Gastrocnemius medialis (tissue), 4 donors: ENCODE measurements at regions not wholly inside any gene's neighbourhood (a gene's known extent, or its start where the extent isn't known, plus 50 kb on each side); places are given as distances from the start of the nearest gene placed in this dataset.

Source experiments
- ATAC-seq, 2 donors: fragments of 150-250 bp; one replicate each; pipeline ENCODE4 v1.9.1; 2016
- DNase-seq, 2 donors: peaks; one replicate each; pipeline ENCODE4 v3.0.0-alpha.2; 2019
- H3K27ac ChIP-seq, 4 donors: fragments of 200-600 bp; sonication (generic); 1 replicate in 1 of 4; 2 replicates in 3 of 4; pipeline ENCODE4 v1.5.1; 2016 to 2018; ENCODE audit warnings: mild to moderate bottlenecking in 2 of 4, moderate library complexity in 1 of 4
- H3K27me3 ChIP-seq, 3 donors: fragments of 200-600 bp; sonication (generic) in 2 of 3; 1 replicate in 1 of 3; 2 replicates in 2 of 3; pipeline versions ENCODE4 v1.5.1 to v1.6.0; 2016 to 2019; ENCODE audit warnings: mild to moderate bottlenecking in 1 of 3, moderate library complexity in 1 of 3
- H3K36me3 ChIP-seq, 2 donors: fragments of 200-600 bp; sonication (generic) in 1 of 2; one replicate each; pipeline ENCODE4 v1.5.1; 2017 to 2018
- H3K4me1 ChIP-seq, 2 donors: fragments of 200-600 bp; sonication (generic) in 1 of 2; one replicate each; pipeline ENCODE4 v1.5.1; 2016 to 2017; ENCODE audit warnings: mild to moderate bottlenecking in 2 of 2
- H3K4me3 ChIP-seq, 4 donors: fragments of 200-600 bp; sonication (generic) in 3 of 4; 1 replicate in 1 of 4; 2 replicates in 3 of 4; pipeline ENCODE4 v1.5.1; 2016 to 2019; ENCODE audit warnings: mild to moderate bottlenecking in 2 of 4
- H3K9me3 ChIP-seq, 3 donors: fragments of 200-600 bp; sonication (generic) in 2 of 3; 1 replicate in 1 of 3; 2 replicates in 2 of 3; pipeline ENCODE4 v1.5.1; 2016 to 2019
- CTCF ChIP-seq, 5 experiments: fragments of 450-650 bp in 3 of 5; fragments of 200-600 bp in 2 of 5; sonication (generic) in 2 of 5; IDR thresholded peaks in 4 of 5; conservative IDR thresholded peaks in 1 of 5; 1 replicate in 4 of 5; 2 replicates in 1 of 5; pipeline ENCODE4 v1.5.1; 2016 to 2019; ENCODE audit warnings: antibody characterized with exemption in 5 of 5, mild to moderate bottlenecking in 3 of 5, moderate library complexity in 3 of 5
- POLR2A ChIP-seq, 2 donors: fragments of 450-650 bp; IDR thresholded peaks; one replicate each; pipeline ENCODE4 v1.6.1; 2017; ENCODE audit warnings: antibody characterized with exemption in 2 of 2, mild to moderate bottlenecking in 2 of 2, moderate library complexity in 2 of 2
- in situ Hi-C, 4 donors: fragments of 200-750 bp; cut with MboI; loops; one replicate each; pipeline versions ENCODE4 v1.15.0 to v1.8.0; 2017; ENCODE audit warnings: low sequenced_read_pairs in 4 of 4
- intact Hi-C: fragments of 100-400 bp; cut with DNase I; formaldehyde crosslinking; loops from one replicate; pipeline ENCODE4 v1.15.1; 2023; ENCODE audit warnings: low total_unique reads

DNA sequence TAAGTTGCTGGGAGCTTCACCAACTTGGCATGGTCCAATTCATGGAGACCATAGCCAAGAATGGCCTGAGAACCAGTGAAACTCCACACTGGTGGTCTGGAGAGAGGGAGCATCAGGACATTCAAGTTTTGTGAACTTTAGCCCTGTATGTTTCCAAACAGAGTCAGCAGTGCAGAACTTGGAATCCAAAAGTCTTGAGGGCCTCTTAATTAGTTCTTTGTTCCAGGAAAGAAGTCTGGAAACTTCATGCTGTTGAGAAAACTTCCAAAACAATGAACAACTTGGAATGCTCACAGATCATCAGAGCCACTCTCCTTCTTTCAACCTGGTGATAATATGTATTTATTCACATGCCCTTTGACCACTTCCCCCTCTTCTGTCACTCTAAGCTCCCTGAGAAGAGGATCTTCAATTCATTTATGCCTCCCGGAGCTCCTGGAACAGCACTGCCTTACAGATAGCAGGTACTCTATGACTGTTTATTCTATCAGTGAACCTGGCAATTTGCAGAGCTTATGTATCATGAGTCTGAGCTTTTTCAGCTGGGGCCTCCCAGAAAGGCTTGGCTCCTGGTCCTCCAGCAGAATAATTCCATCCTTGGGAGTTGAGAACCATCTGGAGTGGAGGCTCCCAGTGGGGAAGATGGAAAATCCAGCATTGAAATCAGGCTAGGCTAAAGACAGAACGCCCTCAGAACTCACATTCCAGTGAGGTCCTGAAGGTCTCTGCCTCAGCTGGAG, 191.4 kb downstream of the KTN1 start:
- Histone ChIP-seq H3K9me3 (no peaks in the 10 kb centered on the region), H3K4me3 (no peak overlapping the region), H3K36me3 (no peaks in the 10 kb centered on the region), H3K4me1 (peaks cover 3 to 4% of the 10 kb centered on the region in 2 donors), H3K27ac (no peak overlapping the region), H3K27me3 (no peaks in the 10 kb centered on the region)
- DNase-seq (no peak), ATAC-seq (no peak)
- in situ Hi-C loops: no loop called here
- intact Hi-C loops: no loop called here
- no peak for TF ChIP-seq POLR2A (IDR thresholded peaks at IDR 0.05)
- no peak for TF ChIP-seq CTCF (IDR thresholded peaks at IDR 0.05 in 4 of 5, conservative IDR thresholded peaks at IDR 0.05 in 1 of 5)

DNA sequence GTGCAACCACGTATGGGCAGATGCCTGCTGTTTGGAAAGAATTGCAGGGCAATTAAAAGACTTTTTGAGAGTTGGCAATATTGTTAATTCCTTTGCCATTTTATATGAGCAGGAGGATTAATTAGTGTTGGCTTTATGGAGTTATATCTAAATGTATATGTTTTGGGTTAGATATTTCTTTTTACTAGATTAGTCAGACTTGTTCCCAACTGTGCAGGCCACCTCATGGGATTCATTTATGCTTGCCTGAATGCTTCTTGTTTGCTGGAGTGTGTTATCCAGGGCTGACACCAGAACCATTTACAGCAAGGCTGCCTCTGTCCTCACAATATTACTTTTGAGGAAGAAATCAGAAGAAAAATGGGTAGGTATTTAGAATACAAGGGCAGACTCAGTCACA, 192.5 kb downstream of the KTN1 start:
- Histone ChIP-seq H3K4me1 (peaks cover 3 to 4% of the 10 kb centered on the region in 2 donors), H3K4me3 (no peak overlapping the region), H3K27ac (no peak overlapping the region), H3K9me3 (no peaks in the 10 kb centered on the region), H3K36me3 (no peaks in the 10 kb centered on the region), H3K27me3 (no peaks in the 10 kb centered on the region)
- no peak for DNase-seq
- no peak for ATAC-seq
- intact Hi-C loops: no loop called here
- in situ Hi-C loops: no loop called here
- TF ChIP-seq CTCF (IDR thresholded peaks at IDR 0.05 in 4 of 5, conservative IDR thresholded peaks at IDR 0.05 in 1 of 5) (no peak), POLR2A (IDR thresholded peaks at IDR 0.05) (no peak)

DNA sequence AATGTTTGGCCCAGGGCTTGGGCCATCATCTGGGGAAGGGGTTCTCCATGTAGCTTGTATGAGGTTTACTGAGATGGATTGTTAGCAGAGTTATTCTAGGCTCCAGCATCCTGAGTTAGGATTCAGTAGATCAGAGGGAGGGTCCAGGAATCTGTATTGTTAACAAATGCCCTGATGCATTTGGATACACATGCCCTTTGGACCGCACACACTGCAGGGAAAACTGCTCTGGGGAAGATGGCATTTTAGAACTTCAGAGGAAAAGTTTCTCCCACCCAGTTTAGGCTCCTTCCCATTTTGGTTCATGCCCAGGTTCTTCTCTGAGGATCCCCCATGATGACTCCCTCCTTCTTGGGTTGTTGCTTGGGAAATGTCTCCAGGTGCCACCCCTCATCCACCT, 193.3 kb downstream of the KTN1 start:
- H3K4me1 ChIP-seq: peaks cover 3 to 4% of the 10 kb centered on the region in 2 donors
- in situ Hi-C loops (no loop called here), intact Hi-C loops (no loop called here)
- H3K9me3 ChIP-seq: no peaks in the 10 kb centered on the region
- H3K27me3 ChIP-seq: no peaks in the 10 kb centered on the region
- H3K36me3 ChIP-seq: no peaks in the 10 kb centered on the region
- ATAC-seq (no peak), DNase-seq (no peak)
- no peak overlapping the region for H3K27ac ChIP-seq
- no peak overlapping the region for H3K4me3 ChIP-seq
- TF ChIP-seq CTCF (IDR thresholded peaks at IDR 0.05 in 4 of 5, conservative IDR thresholded peaks at IDR 0.05 in 1 of 5): no peak

DNA sequence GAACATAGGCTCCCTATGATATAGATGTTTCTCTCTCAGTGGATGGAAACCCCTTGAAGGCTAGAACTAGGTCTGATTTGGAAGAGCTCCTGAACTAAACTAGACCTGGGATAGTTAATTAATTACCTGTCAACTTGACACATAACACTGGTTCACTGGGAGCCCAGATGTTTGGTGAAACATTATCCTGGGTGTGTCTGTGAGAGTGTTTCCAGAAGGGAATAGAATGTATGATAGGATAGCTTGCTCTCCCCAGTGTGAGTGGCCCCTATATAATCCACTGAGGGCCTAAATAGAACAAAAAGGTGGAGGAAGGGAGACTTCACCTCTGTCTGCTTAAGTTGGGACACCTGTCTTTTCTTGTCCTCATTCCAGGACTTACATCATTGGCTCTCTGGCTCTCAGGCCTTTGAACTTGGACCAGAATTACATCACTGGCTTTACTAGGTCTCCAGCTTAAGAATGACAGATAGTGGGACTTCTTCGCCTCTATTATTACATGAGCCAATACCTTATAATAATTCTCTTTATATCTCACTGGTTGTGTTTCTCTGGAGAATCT, 194.1 kb downstream of the KTN1 start:
- H3K9me3 ChIP-seq: no peaks in the 10 kb centered on the region
- H3K4me3 ChIP-seq: no peak overlapping the region
- ATAC-seq (no peak), DNase-seq (no peak)
- in situ Hi-C loops (no loop called here), intact Hi-C loops (no loop called here)
- TF ChIP-seq POLR2A (IDR thresholded peaks at IDR 0.05) (no peak), CTCF (IDR thresholded peaks at IDR 0.05 in 4 of 5, conservative IDR thresholded peaks at IDR 0.05 in 1 of 5) (no peak)
- no peak overlapping the region for H3K27ac ChIP-seq
- H3K4me1 ChIP-seq: peaks cover 3 to 4% of the 10 kb centered on the region in 2 donors
- H3K27me3 ChIP-seq: no peaks in the 10 kb centered on the region
- H3K36me3 ChIP-seq: no peaks in the 10 kb centered on the region
